Coronary artery (tissue), 2 donors: ENCODE measurements at regions not wholly inside any gene's neighbourhood (a gene's known extent, or its start where the extent isn't known, plus 50 kb on each side); places are given as distances from the start of the nearest gene placed in this dataset.

Source experiments
- DNase-seq: peaks from one replicate; pipeline ENCODE4 v3.0.0-alpha.2; 2017; ENCODE audit warnings: low spot score
- H3K27ac ChIP-seq, 2 donors: fragments of 200-600 bp; sonication (generic); one replicate each; pipeline ENCODE4 v1.5.1; 2016 to 2019
- H3K4me3 ChIP-seq: fragments of 200-600 bp; sonication (generic); 2 replicates; pipeline ENCODE4 v1.5.1; 2016; ENCODE audit warnings: mild to moderate bottlenecking, moderate library complexity
- CTCF ChIP-seq: fragments of 200-600 bp; sonication (generic); IDR thresholded peaks from one replicate; pipeline ENCODE4 v1.5.1; 2019; ENCODE audit warnings: antibody characterized with exemption

DNA sequence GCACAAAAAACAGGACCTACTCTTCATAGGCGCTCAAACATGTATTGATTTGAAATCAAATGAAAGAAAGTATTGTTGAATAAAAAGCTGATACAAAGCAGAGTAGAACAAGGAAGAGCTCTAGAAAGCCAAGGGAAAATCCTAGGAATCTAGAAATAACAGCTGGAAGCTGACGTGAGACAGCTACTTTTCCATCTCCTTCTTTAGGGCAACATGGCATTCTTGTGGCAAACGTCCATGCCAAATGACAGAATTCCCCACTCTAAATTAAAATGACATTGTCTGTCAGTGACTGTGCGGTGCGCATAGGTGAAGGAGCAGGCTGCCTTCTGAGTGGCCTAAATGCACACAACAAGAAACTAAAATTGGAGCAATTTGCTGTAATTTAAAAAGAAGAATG, 557.4 kb downstream of the SOX11 start:
- H3K27ac ChIP-seq, result no peak overlapping the region
- no peak for DNase-seq
- TF ChIP-seq CTCF, result no peak
- H3K4me3 ChIP-seq, result no peak overlapping the region

DNA sequence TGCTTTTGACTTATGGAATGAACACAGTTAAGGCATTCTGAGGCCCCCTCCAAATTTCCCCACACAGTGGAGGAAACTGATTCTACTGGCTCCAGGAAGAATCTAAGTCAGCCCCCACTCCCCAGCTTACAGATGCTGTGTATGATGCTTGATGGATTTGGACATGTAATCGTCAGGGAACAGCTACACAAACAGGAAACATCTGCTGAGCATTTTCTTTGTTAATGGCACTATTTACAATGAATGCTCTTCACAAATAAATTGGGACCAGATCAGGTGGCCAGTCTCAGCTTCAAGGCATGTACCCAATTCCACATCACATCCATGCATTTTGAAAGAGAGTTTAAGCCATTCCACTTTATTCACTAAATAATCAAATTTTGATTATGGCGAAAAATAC, 562.3 kb downstream of the SOX11 start:
- no peak for DNase-seq
- H3K4me3 ChIP-seq, result no peak overlapping the region
- H3K27ac ChIP-seq, result no peak overlapping the region
- no peak for TF ChIP-seq CTCF

GRCh38 chr2:6264198-6264597, 572.0 kb downstream of the SOX11 start:
- no peak for TF ChIP-seq CTCF
- Histone ChIP-seq H3K4me3 (no peak overlapping the region), H3K27ac (no peak overlapping the region)
- DNase-seq, result no peak

GRCh38 chr2:6281524-6281923, 584.2 kb downstream of the CMPK2 start:
- Histone ChIP-seq H3K4me3 (no peak overlapping the region), H3K27ac (no peak overlapping the region)
- TF ChIP-seq CTCF, result no peak
- DNase-seq, result no peak

- TF ChIP-seq CTCF, result no peak
- Histone ChIP-seq H3K27ac (no peak overlapping the region), H3K4me3 (no peak overlapping the region)
- DNase-seq, result no peak
Measured at GRCh38 chr2:6283259-6283658, 582.4 kb downstream of the CMPK2 start.

GRCh38 chr2:6287406-6287805, 578.3 kb downstream of the CMPK2 start:
- no peak for TF ChIP-seq CTCF
- Histone ChIP-seq H3K4me3 (no peak overlapping the region), H3K27ac (no peak overlapping the region)
- no peak for DNase-seq

DNA sequence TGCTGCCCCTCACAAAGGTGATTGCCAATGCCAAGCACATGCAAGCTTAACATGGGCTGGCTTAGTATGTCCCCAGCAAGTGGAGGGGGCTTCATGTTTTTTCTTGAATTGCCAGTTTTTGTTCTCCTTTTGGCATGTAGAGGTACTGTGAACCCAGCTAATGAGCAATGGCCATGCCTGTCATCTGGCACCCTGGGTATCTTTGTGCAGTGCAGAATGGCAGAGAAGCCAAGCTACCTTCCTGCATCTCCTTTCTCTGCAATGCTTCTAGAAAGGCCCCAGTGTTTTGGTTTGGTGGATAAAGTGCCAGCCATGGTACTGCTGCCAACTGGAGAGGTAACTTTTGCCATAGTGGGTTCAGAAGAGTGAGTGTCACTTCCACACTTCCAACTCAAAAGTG, 576.9 kb downstream of the CMPK2 start:
- Histone ChIP-seq H3K27ac (no peak overlapping the region), H3K4me3 (no peak overlapping the region)
- no peak for TF ChIP-seq CTCF
- DNase-seq, result no peak
